Globus pallidus (tissue), 1 donor: ENCODE measurements at regions not wholly inside any gene's neighbourhood (a gene's known extent, or its start where the extent isn't known, plus 50 kb on each side); places are given as distances from the start of the nearest gene placed in this dataset.
"Not testable (repeated sequence)": the region's sequence is repeated elsewhere in the genome, so short reads cannot be mapped to it uniquely, and the experiment has no call there.

ENCODE experiments used
- DNase-seq: peaks from one replicate; pipeline ENCODE4 v3.0.0-alpha.2; 2015; ENCODE audit warnings: low spot score

DNA sequence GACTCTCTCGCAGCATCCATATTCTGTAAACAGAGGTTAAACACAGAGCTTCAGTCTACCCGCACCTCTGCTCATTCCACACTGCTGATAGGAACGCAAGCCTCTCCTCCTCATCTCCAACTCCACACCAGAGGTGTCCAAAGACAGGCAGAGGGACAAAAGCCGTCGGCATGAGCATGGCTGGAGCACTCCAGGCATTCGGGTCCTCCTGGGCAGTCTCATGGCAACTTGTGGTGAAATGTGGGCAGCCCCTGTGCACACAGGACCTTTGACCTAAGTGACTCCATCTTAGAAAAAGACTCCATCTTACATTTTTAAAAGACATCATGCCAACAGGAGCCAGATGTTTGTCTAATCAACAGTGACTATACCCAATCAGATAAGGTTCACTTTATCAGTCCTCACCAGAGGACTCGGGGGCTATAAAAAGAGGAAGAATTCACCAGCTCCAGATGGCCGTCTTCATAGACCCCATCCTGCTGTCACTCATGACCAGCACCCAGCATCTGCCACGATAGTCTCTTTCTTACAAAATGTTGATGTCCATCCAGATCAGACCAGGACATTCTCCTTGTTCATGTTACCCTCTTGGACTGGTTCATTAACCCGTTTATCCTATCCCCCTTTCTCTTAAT lies 304.4 kb downstream of the ANAPC1 start:
- not testable (repeated sequence) for DNase-seq

DNA sequence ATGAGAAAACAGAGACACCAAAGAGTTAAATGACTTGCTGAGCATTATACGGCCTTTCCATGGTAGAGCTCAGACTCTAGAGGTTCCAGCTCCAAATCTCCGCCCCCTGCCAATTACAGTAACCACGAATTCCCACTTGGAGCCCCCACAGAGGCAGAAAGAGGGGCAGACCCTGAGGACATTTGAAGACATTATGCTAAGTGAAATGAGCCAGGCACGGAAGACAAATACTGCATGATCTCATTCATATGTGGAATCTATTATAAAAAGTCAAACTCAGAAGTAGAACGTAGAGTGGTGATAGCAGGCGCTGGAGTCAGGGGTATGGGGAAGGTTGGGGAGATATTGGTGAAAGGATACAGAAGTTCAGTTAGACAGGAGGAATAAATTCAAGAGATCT lies 303.4 kb downstream of the ANAPC1 start:
- not testable (repeated sequence) for DNase-seq

DNA sequence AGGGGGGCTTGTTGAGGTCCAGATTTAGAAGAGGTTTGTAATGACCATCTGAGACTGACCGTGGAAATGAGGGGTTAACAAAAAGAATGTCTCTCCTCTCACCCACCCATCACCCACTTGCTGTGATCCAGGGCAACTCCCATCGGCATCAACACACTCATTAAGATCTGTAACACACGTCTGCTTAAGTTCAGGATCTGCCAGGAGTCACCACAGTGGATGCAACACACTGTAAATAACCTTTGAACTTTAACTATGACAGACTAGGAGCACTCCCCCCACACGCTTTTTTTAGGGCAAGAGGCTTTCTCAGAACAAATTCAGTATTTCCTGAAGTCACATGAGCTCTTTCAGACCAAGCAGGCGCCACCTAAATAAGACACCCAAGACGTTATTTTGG lies 301.9 kb downstream of the ANAPC1 start:
- DNase-seq: not testable (repeated sequence)

DNA sequence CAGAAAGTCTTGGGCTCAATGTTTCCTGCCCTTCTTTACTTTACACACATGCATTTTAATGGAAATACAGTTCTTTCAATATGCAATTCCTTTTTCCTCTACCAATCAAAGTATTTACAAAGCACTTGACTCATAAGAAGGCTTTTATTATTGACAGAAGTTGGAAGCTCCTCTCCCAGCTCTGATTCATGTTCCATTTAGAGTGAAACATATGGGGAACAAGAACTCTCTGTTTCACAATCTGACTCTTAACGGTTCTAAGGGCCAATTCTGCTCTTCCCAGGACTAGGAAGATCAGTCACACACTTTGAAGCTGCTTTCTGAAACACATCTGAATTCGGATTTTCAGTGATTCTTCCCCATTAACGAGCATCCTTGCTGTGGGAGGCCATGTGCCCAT lies 300.5 kb downstream of the ANAPC1 start:
- DNase-seq: not testable (repeated sequence)

DNA sequence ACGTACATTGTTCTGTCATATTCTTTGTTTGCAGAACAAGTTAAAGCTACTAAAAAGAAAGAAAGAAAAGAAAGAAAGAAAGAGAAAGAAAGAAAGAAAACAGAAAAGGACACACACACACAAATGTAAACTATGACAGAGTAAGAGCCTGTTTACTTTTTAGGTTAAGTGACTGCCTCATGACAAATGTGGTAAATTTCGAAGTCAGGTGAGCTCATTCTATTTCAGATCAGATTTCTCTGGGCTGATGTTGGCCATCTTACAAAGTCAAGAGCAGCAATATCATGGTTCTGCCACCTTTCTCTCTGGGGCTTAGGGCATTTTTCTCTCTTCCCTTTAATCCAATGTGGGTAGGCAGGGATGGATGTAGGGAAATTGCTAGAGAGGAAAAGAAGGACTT lies 299.5 kb downstream of the ANAPC1 start:
- DNase-seq: not testable (repeated sequence)

DNA sequence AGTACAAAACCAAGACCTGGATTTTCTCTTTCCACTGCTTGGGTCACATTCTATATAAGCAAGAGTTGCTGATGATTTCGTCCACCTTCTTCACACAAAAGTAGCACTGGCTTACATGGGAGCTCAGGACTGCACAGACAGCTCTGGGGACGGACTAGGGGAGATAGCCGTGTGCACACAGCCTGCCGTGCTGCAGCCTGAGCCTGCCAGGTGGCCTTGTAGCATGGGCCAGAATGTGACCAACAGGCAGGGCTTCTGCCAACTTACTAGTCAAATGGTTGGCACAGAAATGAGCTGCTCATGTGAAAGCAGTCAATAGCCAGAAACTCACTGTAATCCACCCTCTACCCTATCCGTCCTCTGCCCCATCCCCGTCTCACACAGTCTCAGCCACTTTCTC lies 299.0 kb downstream of the ANAPC1 start:
- DNase-seq: not testable (repeated sequence)

DNA sequence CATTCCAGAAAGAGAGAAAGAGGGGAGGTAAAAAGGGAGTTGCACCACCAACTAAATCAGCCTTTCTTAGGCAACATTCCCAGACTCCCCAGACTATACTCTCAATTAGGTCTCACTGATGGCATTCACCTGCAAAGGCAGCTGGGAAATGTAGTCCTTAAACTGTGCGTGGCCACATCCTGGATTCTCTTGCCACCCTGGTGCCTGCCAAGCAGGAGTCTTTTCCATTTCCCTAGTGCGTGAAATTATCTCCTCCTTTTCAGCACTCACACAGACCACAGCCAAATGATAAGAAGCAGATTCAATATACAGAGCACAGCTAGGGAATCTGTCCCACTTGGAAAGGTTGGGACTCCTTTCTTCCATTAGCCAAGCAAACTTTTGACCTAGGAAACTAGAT lies 298.0 kb downstream of the ANAPC1 start:
- DNase-seq: not testable (repeated sequence)

DNA sequence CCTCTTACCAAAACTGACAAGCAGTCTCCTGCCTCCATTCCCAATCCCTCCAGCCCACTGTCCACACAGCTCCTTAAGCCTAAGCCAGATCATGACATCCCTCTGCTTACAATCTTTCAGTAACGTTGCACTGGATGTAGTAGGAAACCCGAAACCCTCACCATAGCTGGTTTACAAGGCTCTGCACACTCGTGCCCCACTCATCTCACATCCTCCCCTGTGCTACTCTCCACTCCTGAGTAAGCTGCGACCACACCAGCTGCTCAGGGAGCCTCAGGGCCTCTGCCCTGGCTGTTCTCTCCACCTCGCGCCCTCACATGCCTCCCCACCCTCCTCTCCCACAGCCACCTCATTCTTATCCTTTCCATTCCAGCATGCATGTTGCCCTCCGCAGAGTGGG lies 288.9 kb downstream of the ANAPC1 start:
- not testable (repeated sequence) for DNase-seq

DNA sequence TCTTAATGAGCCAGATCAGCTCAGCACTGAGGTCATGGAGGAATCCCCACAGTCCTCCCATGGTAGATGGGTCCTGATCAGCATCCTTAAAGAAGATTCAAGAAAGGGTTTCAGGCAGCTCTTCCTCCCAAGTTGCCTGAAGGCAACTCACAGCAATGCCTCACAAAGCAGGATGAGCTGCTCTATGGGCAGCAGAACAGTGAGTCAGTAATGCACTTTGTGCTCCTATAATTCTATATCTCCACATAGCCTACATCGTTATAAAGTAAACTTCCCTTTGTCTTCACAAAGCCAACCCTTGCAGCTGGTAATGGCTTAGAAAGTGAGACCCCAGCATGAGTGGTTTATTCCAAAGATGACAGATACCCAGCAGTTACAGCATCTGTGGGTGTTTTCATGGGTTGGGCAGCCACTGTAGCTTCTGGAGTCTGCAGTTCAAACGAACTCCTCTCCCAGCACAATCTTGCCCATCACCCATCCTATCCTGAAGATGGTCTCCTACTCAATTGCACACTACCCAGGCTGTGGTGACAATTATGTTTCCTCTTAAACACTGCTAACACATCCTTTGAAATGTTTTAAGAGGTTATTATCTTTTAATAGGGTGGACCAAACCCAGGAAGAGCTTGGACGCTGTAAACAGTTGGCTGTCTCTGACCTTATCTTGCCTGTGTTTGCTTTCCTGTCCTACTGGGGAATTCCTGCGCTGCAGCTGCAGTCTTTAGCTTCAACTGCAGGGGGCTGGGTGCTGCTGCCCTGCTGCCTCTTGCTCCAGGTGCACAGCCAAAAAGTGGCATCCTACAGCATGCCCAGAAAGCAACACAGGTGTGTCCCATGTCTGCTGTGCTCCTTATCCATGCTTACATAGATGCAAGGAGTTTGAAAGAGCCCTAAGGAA lies 286.9 kb downstream of the ANAPC1 start:
- not testable (repeated sequence) for DNase-seq

DNA sequence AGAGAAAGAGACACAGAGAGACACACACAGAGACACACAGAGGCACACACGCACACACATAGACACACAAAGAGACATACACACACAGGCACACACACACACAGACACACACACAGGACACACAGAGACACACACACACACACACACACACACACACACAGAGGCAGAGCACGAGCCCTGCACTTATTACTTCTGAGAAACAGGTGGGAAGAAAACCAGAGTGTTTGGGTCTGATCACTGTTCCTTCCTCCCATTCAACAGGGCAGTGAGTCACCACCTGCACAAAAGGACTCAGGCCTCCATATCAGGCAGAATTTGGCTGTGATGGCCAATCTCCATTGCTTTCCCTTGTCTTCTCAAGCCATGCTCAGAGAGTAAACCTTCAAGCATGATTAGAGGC lies 285.0 kb downstream of the ANAPC1 start:
- DNase-seq: not testable (repeated sequence)

DNA sequence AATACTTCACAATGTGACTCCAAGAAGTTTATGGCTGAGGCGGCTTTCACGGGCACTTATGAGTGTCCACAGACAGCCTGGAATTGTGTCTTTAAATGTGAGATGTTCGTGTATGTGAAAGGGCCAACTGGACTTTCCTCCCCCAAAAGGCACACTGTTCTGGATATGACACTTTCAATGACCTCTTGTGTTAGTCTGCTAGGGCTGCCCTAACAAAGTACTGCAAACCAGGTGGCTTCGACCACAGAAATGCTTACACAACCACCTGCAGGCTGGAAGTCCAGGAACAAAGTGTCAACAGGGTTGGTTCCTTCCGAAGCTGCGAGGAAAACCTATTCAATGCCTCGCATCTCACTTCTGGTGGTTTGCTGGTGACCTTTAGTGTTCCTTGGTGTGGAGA lies 281.7 kb downstream of the ANAPC1 start:
- DNase-seq: not testable (repeated sequence)

DNA sequence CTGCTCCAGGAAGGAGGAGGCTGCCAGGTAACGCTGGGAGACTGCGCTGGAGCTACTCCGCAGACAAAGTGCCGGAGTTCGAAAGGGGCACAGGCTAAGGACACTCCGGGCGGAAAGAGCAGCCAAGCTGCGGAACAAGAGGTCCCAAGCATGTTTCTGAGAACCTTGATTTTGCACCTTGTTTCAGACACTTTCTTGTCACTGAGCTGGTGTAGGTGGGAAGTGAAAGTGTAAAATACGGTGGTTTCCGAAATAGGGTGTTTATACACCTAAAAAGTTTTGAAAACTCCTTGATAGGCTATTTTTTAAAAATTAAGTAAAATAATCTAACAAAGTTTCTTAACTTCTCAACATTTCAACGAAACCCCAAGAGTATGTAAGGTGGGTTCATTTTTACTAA lies 278.2 kb downstream of the ANAPC1 start:
- not testable (repeated sequence) for DNase-seq

DNA sequence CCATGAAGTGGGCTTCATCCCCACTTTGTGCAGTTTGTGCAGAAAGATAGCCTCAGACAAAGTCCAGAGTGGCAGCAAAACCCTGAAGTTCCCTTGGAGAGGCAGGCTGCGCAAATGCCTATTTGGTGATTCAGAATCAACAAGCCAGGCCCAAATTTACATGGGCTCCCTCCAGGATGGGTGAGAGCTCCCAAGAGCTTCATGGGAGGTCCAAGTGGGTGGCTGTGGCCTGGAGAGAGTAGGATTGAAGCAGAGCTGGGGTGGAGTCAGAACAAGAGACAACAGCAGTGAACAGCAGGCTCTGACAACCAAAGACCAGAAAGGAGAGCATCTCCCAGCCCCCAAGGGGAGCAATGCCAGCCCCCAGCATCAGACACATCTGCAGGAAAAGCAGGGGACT lies 277.4 kb downstream of the ANAPC1 start:
- DNase-seq: not testable (repeated sequence)

DNA sequence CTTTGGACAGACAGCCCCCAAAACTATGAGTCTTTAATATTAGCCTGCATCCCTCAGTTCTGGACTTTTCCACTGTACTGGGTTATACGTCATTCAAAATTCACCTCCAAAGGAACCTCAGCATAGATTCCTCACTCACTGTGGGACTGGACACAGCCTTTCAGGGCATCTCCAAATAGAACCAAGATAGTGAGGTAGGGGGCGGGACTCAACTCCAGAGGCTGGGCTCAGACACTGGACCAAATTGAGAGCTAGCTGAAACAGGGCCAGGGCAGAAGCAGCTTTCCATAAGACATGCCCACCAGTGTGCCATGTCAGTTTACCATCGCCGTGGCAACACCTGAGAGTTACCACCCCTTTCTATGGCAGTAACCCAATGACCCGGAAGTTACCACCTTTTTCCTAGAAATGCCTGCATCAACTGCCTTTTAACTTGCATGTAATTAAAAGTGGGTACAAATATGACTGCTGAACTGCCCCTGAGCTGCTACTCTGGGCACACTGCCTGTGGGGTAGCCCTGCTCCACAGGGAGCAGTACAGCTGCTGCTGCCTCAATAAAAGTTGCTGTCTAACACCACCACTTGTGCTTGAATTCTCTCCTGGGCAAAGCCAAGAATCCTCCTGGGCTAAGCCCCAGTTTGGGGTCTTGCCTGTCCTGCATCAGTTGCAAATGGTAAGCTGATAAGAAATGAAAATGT lies 274.7 kb downstream of the ANAPC1 start:
- not testable (repeated sequence) for DNase-seq

DNA sequence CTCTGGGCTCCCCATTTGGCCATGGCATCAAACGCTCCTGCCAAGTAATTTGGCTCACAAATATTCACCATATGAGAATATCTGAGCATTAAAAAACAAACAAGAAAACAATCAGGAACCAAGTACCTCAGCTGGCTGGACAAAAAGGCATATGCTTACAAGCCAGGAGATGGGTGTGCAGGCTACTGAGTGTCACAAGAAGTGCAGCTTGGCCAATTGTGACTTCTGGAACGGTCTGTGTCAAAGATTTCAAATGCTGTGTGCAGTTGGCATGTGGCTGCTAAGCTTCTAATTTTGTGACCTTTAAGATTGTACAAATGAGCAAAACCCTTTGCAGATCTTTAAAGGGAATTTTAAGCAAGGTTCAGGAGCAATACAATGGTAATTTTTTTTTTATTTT lies 274.0 kb downstream of the ANAPC1 start:
- not testable (repeated sequence) for DNase-seq

DNA sequence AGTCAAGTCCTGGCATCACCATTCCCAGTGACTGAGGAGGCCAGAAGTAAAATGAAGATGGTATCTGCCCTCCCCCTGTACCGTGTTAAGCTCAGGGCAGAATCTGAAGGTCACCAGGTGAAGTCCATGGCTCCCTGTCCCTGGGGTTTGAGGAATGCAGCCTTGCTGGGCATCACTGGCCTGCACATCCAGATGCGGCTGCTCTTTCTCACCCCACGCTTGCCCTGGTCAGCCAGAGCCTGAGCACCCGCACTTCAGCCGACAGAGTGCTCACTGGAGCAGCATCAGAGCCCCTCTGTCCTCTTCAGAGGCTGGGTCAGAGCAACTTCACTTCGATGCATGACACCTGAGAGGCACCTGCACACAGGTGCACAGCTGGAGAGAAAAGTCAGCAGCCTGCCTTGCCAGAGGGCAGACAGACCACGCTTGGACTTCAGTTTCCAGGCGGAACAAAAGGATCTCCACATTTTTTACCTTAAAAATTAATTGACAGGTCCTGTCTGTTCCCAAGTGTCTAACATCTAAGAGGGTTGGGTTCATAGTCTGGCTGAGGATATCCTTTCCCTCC lies 267.3 kb downstream of the ANAPC1 start:
- DNase-seq: no peak

DNA sequence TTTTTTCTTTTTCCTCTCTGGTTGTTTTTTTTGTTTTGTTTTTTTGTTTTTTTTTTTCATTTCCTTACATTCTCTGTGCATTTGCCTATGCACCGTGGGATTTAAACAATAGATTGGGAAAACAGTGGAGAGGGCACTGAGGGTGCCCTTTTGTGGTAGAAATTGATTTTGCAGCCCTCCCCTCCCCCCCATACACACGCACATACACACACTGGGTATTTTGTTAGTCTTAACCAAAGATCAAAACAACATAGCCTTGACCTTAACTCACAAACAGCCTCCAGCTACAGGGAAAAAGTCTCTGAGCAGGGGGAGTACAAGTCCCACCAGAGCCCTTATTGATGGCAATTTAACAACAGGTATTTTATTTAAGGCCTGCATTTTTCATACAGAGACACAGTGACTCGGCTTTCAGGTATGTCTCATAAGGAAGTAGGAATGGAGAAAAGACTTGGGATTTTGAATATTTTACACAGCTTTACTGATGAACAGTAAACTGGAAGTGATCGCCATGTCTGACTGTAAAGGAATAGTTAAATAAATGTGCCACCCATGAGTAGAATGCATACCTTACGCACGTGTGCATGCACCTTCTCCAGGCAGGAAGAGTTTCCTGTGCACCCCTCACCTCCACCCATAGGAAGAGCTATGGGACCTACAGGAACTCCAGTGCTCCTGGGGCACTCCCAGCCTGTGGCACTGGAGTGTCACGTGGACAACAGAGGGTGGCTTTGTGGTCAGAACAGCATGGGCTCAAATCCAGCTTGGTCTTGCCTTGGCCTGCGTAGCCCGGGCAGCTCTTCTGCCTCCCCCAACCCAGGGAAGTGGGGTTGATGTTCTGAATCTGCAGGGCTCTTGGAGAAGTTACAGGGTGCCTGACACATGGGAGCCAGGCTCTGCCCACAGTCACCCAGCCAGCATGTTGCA lies 266.4 kb downstream of the ANAPC1 start:
- DNase-seq: peak; percentile 14

DNA sequence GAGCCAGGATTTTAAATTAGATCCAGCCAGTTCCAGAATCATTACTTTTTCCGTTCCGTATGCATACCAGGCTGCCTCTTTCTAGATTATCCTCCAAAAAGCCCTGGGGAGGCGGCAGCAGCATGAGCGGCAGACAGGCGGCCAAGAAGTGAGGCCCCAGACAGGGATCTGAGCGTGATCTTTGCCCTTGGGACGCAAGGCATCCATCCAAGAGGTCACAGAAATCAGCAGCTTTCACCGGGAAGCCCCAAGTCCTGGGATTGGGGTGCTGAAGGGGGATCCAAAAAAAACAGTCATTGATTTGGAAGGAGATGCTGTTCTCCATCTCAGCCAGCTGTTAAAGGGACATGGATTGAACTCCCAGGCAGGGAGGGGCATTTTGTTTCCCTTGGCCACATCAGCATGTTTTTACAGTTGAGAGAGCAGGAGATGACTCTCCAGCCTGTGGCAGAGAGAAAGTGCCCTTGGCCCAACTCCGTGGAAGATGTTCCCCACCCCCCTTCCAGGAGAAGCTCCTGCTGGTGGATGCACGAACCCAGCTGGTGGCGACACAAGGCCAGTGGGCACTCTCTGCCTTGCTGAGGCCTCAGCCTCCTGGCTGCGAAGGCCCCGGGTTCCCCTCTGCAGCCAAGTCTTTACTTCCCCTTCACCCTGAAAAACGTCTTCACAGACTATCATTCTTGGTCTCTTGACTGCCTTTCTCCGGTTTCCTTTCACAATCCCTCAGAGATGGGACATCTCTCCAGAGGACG lies 265.6 kb downstream of the ANAPC1 start:
- DNase-seq: no peak

DNA sequence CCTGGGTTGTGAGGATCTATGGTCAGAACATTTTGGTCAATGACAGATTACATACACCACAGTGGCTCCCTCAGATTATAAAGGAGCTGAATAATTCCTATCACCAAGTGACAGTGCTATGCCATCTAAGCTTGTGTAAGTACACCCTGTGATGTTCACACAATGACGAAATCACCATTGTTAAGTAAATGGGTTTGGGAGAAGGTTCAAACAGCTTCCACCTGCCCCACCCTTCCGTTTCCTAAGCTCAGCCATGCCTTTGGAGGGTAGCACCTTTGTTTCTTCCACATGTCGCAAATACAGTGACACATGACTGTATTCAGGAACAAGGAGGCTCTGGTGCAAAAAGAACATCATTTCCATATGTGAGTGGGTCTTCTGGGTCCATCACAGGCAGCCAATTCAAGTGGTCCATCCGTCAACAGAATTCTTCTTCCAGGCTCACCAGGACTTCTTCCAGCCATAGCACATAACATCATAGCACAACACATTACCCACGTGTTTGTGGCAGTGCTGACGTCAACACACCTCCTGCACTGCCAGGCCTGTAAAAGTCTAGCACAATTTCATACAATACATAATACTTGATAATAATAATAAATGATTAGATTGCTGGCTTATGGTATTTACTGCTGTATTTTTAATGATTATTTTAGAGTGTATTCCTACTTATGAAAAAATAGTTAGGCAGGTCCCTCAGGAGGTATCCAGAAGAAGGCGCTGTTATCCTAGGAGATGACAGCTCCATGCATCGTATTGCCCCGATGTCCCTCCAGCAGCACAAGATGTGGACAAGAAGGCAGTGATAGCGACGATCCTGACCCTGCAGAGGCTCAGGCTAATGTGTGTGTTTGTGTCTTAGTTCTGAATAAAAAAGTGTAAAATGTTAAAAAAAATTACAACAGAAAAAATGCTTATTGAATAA lies 264.8 kb downstream of the ANAPC1 start:
- no peak for DNase-seq
